RCC 7860 (cell line): ENCODE measurements at regions not wholly inside any gene's neighbourhood (a gene's known extent, or its start where the extent isn't known, plus 50 kb on each side); places are given as distances from the start of the nearest gene placed in this dataset.
"Not testable (repeated sequence)": the region's sequence is repeated elsewhere in the genome, so short reads cannot be mapped to it uniquely, and the experiment has no call there.

Experiments
- DNase-seq: peaks from one replicate; pipeline ENCODE4 v3.0.0-alpha.2; 2015; ENCODE audit warnings: low spot score
- FAIRE-seq: peaks from 2 replicates; lab custom pipeline; 2012; peaks lifted over from hg19 to GRCh38; lab: Jason Lieb, UNC

GRCh38 chr12:102728506-102729242 lies 188.4 kb downstream of the PAH start:
- DNase-seq (no peak), FAIRE-seq (no peak)

GRCh38 chr12:102726686-102727085 lies 190.4 kb downstream of the PAH start:
- no peak for DNase-seq
- FAIRE-seq, result no peak

GRCh38 chr12:102722147-102722546 lies 194.9 kb downstream of the PAH start:
- FAIRE-seq (no peak), DNase-seq (no peak)

GRCh38 chr12:102708108-102708507 lies 208.9 kb downstream of the PAH start:
- no peak for DNase-seq
- FAIRE-seq, result no peak

- peak; percentile 23 for DNase-seq
- FAIRE-seq, result peak; percentile 14
Measured at GRCh38 chr12:102702447-102703114, 214.5 kb downstream of the PAH start.

GRCh38 chr12:102696045-102696444 lies 215.7 kb upstream of the IGF1 start:
- DNase-seq (no peak), FAIRE-seq (no peak)

GRCh38 chr12:102694903-102695302 lies 214.5 kb upstream of the IGF1 start:
- FAIRE-seq (no peak), DNase-seq (no peak)

- DNase-seq, result no peak
- FAIRE-seq, result no peak
Measured at GRCh38 chr12:102691773-102692555, 211.6 kb upstream of the IGF1 start.

GRCh38 chr12:102690253-102690652 lies 209.9 kb upstream of the IGF1 start:
- DNase-seq, result no peak
- no peak for FAIRE-seq

- DNase-seq (no peak), FAIRE-seq (no peak)
Measured at GRCh38 chr12:102689701-102690100, 209.3 kb upstream of the IGF1 start.

- no peak for DNase-seq
- no peak for FAIRE-seq
Measured at GRCh38 chr12:102687523-102687922, 207.2 kb upstream of the IGF1 start.

GRCh38 chr12:102685841-102686240 lies 205.5 kb upstream of the IGF1 start:
- FAIRE-seq (no peak), DNase-seq (no peak)

GRCh38 chr12:102685172-102685571 lies 204.8 kb upstream of the IGF1 start:
- FAIRE-seq (no peak), DNase-seq (no peak)

- no peak for FAIRE-seq
Measured at GRCh38 chr12:102682366-102683289, 202.3 kb upstream of the IGF1 start.

GRCh38 chr12:102681747-102682146 lies 201.4 kb upstream of the IGF1 start:
- no peak for FAIRE-seq
- DNase-seq, result no peak

More at GRCh38 chr12:102682366-102683289, 202.3 kb upstream of the IGF1 start:
- DNase-seq, result no peak

- no peak for FAIRE-seq
- DNase-seq, result no peak
Measured at GRCh38 chr12:102681309-102681708, 200.9 kb upstream of the IGF1 start.

GRCh38 chr12:102680304-102680703 lies 199.9 kb upstream of the IGF1 start:
- DNase-seq (no peak), FAIRE-seq (no peak)

- DNase-seq (no peak), FAIRE-seq (no peak)
Measured at GRCh38 chr12:102676812-102677211, 196.4 kb upstream of the IGF1 start.

GRCh38 chr12:102675672-102676071 lies 195.3 kb upstream of the IGF1 start:
- DNase-seq (peak; percentile 28), FAIRE-seq (no peak)

- FAIRE-seq (no peak), DNase-seq (no peak)
Measured at GRCh38 chr12:102673606-102674005, 193.2 kb upstream of the IGF1 start.

- not testable (repeated sequence) for FAIRE-seq, DNase-seq
Measured at GRCh38 chr12:102672212-102672611, 191.8 kb upstream of the IGF1 start.
